IPS-NIHi11 (cell line): ENCODE measurements at regions not wholly inside any gene's neighbourhood (a gene's known extent, or its start where the extent isn't known, plus 50 kb on each side); places are given as distances from the start of the nearest gene placed in this dataset.
A peak's percentile ranks its signal among the peaks of the same experiment; 100 is the strongest.

ENCODE experiments used
- DNase-seq: peaks from one replicate; pipeline ENCODE4 v3.0.0; 2012; ENCODE audit warnings: mixed read lengths, low spot score

- DNase-seq, result no peak
Observed at GRCh38 chr14:82362452-82362851, 828.8 kb upstream of the SEL1L start.

- DNase-seq, result no peak
Observed at GRCh38 chr14:82365471-82365870, 831.8 kb upstream of the SEL1L start.

GRCh38 chr14:82366803-82367202 lies 833.1 kb upstream of the SEL1L start:
- DNase-seq, result peak; percentile 23

- DNase-seq, result no peak
Observed at GRCh38 chr14:82379291-82379690, 845.6 kb upstream of the SEL1L start.

- DNase-seq, result no peak
Observed at GRCh38 chr14:82385048-82385447, 851.4 kb upstream of the SEL1L start.

- DNase-seq, result no peak
Observed at GRCh38 chr14:82387699-82388098, 854.0 kb upstream of the SEL1L start.

- DNase-seq, result no peak
Observed at GRCh38 chr14:82388488-82388887, 854.8 kb upstream of the SEL1L start.

- no peak for DNase-seq
Observed at GRCh38 chr14:82390586-82390985, 856.9 kb upstream of the SEL1L start.

GRCh38 chr14:82394916-82395315 lies 861.3 kb upstream of the SEL1L start:
- no peak for DNase-seq

- DNase-seq, result no peak
Observed at GRCh38 chr14:82398256-82398655, 864.6 kb upstream of the SEL1L start.

- no peak for DNase-seq
Observed at GRCh38 chr14:82403987-82404386, 870.3 kb upstream of the SEL1L start.

GRCh38 chr14:82410064-82410463 lies 876.4 kb upstream of the SEL1L start:
- no peak for DNase-seq

- no peak for DNase-seq
Observed at GRCh38 chr14:82411298-82411697, 877.6 kb upstream of the SEL1L start.

GRCh38 chr14:82412545-82412944 lies 878.9 kb upstream of the SEL1L start:
- no peak for DNase-seq

GRCh38 chr14:82414853-82415539 lies 881.3 kb upstream of the SEL1L start:
- no peak for DNase-seq

- no peak for DNase-seq
Observed at GRCh38 chr14:82419933-82420332, 886.3 kb upstream of the SEL1L start.

- no peak for DNase-seq
Observed at GRCh38 chr14:82420871-82421270, 887.2 kb upstream of the SEL1L start.

GRCh38 chr14:82421286-82421685 lies 887.6 kb upstream of the SEL1L start:
- no peak for DNase-seq

GRCh38 chr14:82422230-82422629 lies 888.6 kb upstream of the SEL1L start:
- no peak for DNase-seq

GRCh38 chr14:82425261-82425660 lies 891.6 kb upstream of the SEL1L start:
- no peak for DNase-seq

GRCh38 chr14:82431031-82431430 lies 897.4 kb upstream of the SEL1L start:
- no peak for DNase-seq

- DNase-seq, result no peak
Observed at GRCh38 chr14:82432301-82433105, 898.9 kb upstream of the SEL1L start.

GRCh38 chr14:82438436-82438835 lies 904.8 kb upstream of the SEL1L start:
- DNase-seq, result no peak

- DNase-seq, result no peak
Observed at GRCh38 chr14:82441270-82441669, 907.6 kb upstream of the SEL1L start.
